ENCODE measurements at regions not wholly inside any gene's neighbourhood (a gene's known extent, or its start where the extent isn't known, plus 50 kb on each side); places are given as distances from the start of the nearest gene placed in this dataset.

GRCh38 chr6:134722200-134722870 lies 227.6 kb downstream of the ALDH8A1 start:
- 68 to 78% (median 71%) methylated on average over 5 of the region's 5 CpGs for WGBS, 4 donors
- Histone ChIP-seq H3K9me3 (replicated peaks in 1 of 3) (no peaks in the 10 kb centered on the region), H3K4me1 (replicated peaks in 1 of 2) (peaks cover 19 to 63% of the 10 kb centered on the region in 2 donors), H3K36me3 (replicated peaks in 1 of 2) (no peaks in the 10 kb centered on the region), H3K27ac (peak overlapping the region in 3 of 5 donors; percentile 39 to 63 (median 49)), H3K27me3 (no peaks in the 10 kb centered on the region), H3K4me3 (no peak overlapping the region)
- TF ChIP-seq CTCF (IDR thresholded peaks at IDR 0.05) (no peak), POLR2A (IDR thresholded peaks at IDR 0.05) (no peak)
- no peak for DNase-seq
- intact Hi-C loops (cut with DNase I), result no loop called here

GRCh38 chr6:134721060-134721405 lies 228.9 kb downstream of the ALDH8A1 start:
- TF ChIP-seq CTCF (IDR thresholded peaks at IDR 0.05) (no peak), POLR2A (IDR thresholded peaks at IDR 0.05) (no peak)
- no peaks in the 10 kb centered on the region for H3K9me3 ChIP-seq (replicated peaks in 1 of 3)
- 66 to 73% (median 71%) methylated on average over 2 of the region's 2 CpGs for WGBS, 4 donors
- intact Hi-C loops (cut with DNase I), result no loop called here
- DNase-seq, result no peak
- peaks cover 19 to 63% of the 10 kb centered on the region in 2 donors for H3K4me1 ChIP-seq (replicated peaks in 1 of 2)
- no peaks in the 10 kb centered on the region for H3K36me3 ChIP-seq (replicated peaks in 1 of 2)
- no peaks in the 10 kb centered on the region for H3K27me3 ChIP-seq
- H3K4me3 ChIP-seq, result no peak overlapping the region
- peak overlapping the region in 3 of 5 donors; percentile 41 to 77 (median 63) for H3K27ac ChIP-seq

DNA sequence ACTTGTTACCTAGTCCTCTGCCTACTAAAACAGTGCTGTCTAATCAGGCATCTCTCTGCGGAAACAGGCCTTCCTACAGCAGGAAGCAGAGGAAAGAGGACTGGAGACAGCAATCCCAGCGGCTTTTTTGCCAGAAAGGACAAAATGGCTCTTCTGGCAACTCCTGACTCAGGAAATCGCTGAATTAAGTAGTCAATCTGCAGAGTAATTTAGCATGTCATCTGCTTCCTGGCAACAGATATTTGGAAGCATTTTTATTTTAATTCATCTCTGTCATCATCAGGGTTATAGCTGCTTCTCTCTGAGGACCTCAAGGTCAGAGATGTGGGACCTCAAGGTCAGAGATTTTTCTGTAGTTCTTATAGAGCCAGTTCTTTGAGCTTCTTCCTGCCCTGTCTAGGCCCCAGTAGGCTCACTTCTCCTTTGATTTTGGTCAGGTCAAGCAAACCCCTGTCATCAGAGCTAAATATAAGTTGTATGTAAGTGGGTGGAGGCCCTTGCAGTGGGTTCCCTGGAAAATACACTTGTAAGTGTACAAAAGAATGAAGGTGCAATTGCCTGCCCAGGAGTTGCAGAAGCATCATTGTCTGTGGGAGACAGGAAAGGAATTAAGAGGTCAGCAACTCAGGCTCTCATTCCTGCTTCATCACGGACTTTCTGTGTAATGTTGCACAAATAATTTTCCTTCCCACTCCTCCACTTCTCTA lies 229.4 kb downstream of the ALDH8A1 start:
- Histone ChIP-seq H3K36me3 (replicated peaks in 1 of 2) (no peaks in the 10 kb centered on the region), H3K27ac (peak overlapping the region in 3 of 5 donors; percentile 41 to 77 (median 63)), H3K9me3 (replicated peaks in 1 of 3) (no peaks in the 10 kb centered on the region), H3K27me3 (no peaks in the 10 kb centered on the region), H3K4me1 (replicated peaks in 1 of 2) (peaks cover 19 to 62% of the 10 kb centered on the region in 2 donors), H3K4me3 (no peak overlapping the region)
- WGBS, 4 donors, result 20 to 30% (median 24%) methylated on average over 4 of the region's 4 CpGs
- intact Hi-C loops (cut with DNase I), result no loop called here
- no peak for TF ChIP-seq POLR2A (IDR thresholded peaks at IDR 0.05)
- TF ChIP-seq CTCF (IDR thresholded peaks at IDR 0.05), result no peak
- peak; percentile 29 to 71 (median 42) for DNase-seq

DNA sequence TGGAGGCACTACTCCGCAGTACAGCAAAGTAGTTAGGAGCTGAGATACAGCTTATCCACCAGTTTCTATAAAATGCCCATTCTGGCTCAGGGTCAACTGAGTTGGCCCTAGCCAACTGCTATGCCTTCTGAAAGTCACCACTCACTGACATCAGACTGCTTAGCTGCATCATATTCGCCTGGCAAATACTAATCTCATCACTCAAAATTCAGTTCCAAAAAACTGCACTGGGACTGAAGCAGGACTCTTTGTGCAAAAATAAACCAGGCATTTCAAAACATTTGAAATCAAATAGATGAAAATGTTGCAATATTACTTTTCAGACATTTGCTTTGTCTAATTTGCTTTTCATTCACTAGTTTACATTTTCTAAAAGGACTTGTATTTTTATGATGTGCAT lies 230.0 kb downstream of the ALDH8A1 start:
- peak overlapping the region in 3 of 5 donors; percentile 41 to 77 (median 63) for H3K27ac ChIP-seq
- 44 to 61% (median 48%) methylated on average over 2 of the region's 2 CpGs for WGBS, 4 donors
- H3K27me3 ChIP-seq, result no peaks in the 10 kb centered on the region
- H3K36me3 ChIP-seq (replicated peaks in 1 of 2), result no peaks in the 10 kb centered on the region
- TF ChIP-seq CTCF (IDR thresholded peaks at IDR 0.05) (no peak), POLR2A (IDR thresholded peaks at IDR 0.05) (no peak)
- peak in 1 of 7 donors; percentile 15 for DNase-seq
- no peaks in the 10 kb centered on the region for H3K9me3 ChIP-seq (replicated peaks in 1 of 3)
- peaks cover 19 to 57% of the 10 kb centered on the region in 2 donors for H3K4me1 ChIP-seq (replicated peaks in 1 of 2)
- intact Hi-C loops (cut with DNase I), result no loop called here
- no peak overlapping the region for H3K4me3 ChIP-seq

Data from adrenal gland (tissue), 9 donors.